NCI-H446 (cell line): ENCODE measurements at regions not wholly inside any gene's neighbourhood (a gene's known extent, or its start where the extent isn't known, plus 50 kb on each side); places are given as distances from the start of the nearest gene placed in this dataset.
A peak's percentile ranks its signal among the peaks of the same experiment; 100 is the strongest.
"Not testable (repeated sequence)": the region's sequence is repeated elsewhere in the genome, so short reads cannot be mapped to it uniquely, and the experiment has no call there.

ENCODE experiments used
- DNase-seq, 2 experiments: peaks; one replicate each; lab custom pipeline; 2025; lab: John Stamatoyannopoulos, UW

- DNase-seq, result no peak
These were observed 256.0 kb downstream of the SV2B start for GRCh38 chr15:91356083-91356482.

GRCh38 chr15:91357011-91357410, 257.0 kb downstream of the SV2B start:
- DNase-seq, result no peak

- DNase-seq, result no peak
These were observed 257.4 kb downstream of the SV2B start for GRCh38 chr15:91357486-91357885.

GRCh38 chr15:91358405-91358804, 258.3 kb downstream of the SV2B start:
- no peak for DNase-seq

- DNase-seq, result not testable (repeated sequence)
These were observed 261.6 kb downstream of the SV2B start for GRCh38 chr15:91361696-91362095.

- DNase-seq, result no peak
These were observed 266.1 kb downstream of the SV2B start for GRCh38 chr15:91366111-91366510.

GRCh38 chr15:91368611-91369010, 268.6 kb downstream of the SV2B start:
- no peak for DNase-seq

GRCh38 chr15:91369823-91370222, 269.8 kb downstream of the SV2B start:
- no peak for DNase-seq

- DNase-seq, result not testable (repeated sequence)
These were observed 271.3 kb downstream of the SV2B start for GRCh38 chr15:91371345-91371744.

- DNase-seq, result no peak
These were observed 274.3 kb downstream of the SV2B start for GRCh38 chr15:91374336-91374735.

- no peak for DNase-seq
These were observed 276.0 kb downstream of the SV2B start for GRCh38 chr15:91376038-91376437.

- DNase-seq, result no peak
These were observed 280.1 kb downstream of the SV2B start for GRCh38 chr15:91380114-91380513.

- DNase-seq, result no peak
These were observed 283.5 kb downstream of the SV2B start for GRCh38 chr15:91383532-91383931.

- DNase-seq, result no peak
These were observed 284.2 kb downstream of the SV2B start for GRCh38 chr15:91384189-91384730.

GRCh38 chr15:91385311-91385710, 285.3 kb downstream of the SV2B start:
- no peak for DNase-seq

- DNase-seq, result no peak
These were observed 293.1 kb downstream of the SV2B start for GRCh38 chr15:91393186-91393585.

- DNase-seq, result no peak
These were observed 300.4 kb downstream of the SV2B start for GRCh38 chr15:91400481-91400880.

- DNase-seq, result peak; percentile 41 to 76
These were observed 307.3 kb downstream of the SV2B start for GRCh38 chr15:91407269-91407889.

GRCh38 chr15:91408476-91409076, 308.5 kb downstream of the SV2B start:
- peak; percentile 6 to 67 for DNase-seq

GRCh38 chr15:91409387-91409786, 309.3 kb downstream of the SV2B start:
- peak in 1 of 2 experiments; percentile 18 for DNase-seq

GRCh38 chr15:91411586-91411985, 311.5 kb downstream of the SV2B start:
- DNase-seq, result no peak

- no peak for DNase-seq
These were observed 312.3 kb downstream of the SV2B start for GRCh38 chr15:91412138-91412928.

GRCh38 chr15:91413142-91413541, 313.1 kb downstream of the SV2B start:
- peak; percentile 54 to 70 for DNase-seq
